HG02571 (cell line): ENCODE measurements at regions not wholly inside any gene's neighbourhood (a gene's known extent, or its start where the extent isn't known, plus 50 kb on each side); places are given as distances from the start of the nearest gene placed in this dataset.
"Not testable (repeated sequence)": the region's sequence is repeated elsewhere in the genome, so short reads cannot be mapped to it uniquely, and the experiment has no call there.

Source experiments
- ATAC-seq: cut with Tn5 transposase; IDR thresholded peaks from one replicate; pipeline ENCODE4 v1.9.1; 2021; ENCODE audit warnings: mild to moderate bottlenecking, moderate library complexity; ENCODE audit not compliant: unreplicated experiment

- no peak for ATAC-seq
Observed at GRCh38 chr13:22903301-22903700, 277.5 kb upstream of the SGCG start.

- no peak for ATAC-seq
Observed at GRCh38 chr13:22903925-22904324, 276.9 kb upstream of the SGCG start.

- ATAC-seq, result peak; percentile 73
Observed at GRCh38 chr13:22915442-22916082, 265.2 kb upstream of the SGCG start.

GRCh38 chr13:22916276-22916675, 264.5 kb upstream of the SGCG start:
- ATAC-seq, result not testable (repeated sequence)

- ATAC-seq, result no peak
Observed at GRCh38 chr13:22925881-22926747, 254.7 kb upstream of the SGCG start.

GRCh38 chr13:22926748-22927400, 253.9 kb upstream of the SGCG start:
- no peak for ATAC-seq

GRCh38 chr13:22927845-22928244, 252.9 kb upstream of the SGCG start:
- ATAC-seq, result not testable (repeated sequence)

GRCh38 chr13:22929381-22930126, 251.2 kb upstream of the SGCG start:
- ATAC-seq, result no peak

- no peak for ATAC-seq
Observed at GRCh38 chr13:22931576-22931975, 249.2 kb upstream of the SGCG start.

- not testable (repeated sequence) for ATAC-seq
Observed at GRCh38 chr13:22932632-22933412, 248.0 kb upstream of the SGCG start.

GRCh38 chr13:22933571-22934181, 247.1 kb upstream of the SGCG start:
- no peak for ATAC-seq

GRCh38 chr13:22934744-22935523, 245.8 kb upstream of the SGCG start:
- no peak for ATAC-seq

- no peak for ATAC-seq
Observed at GRCh38 chr13:22936228-22936627, 244.6 kb upstream of the SGCG start.

GRCh38 chr13:22937241-22937640, 243.5 kb upstream of the SGCG start:
- ATAC-seq, result no peak

GRCh38 chr13:22937953-22938352, 242.8 kb upstream of the SGCG start:
- no peak for ATAC-seq

- no peak for ATAC-seq
Observed at GRCh38 chr13:22938576-22938975, 242.2 kb upstream of the SGCG start.

- ATAC-seq, result no peak
Observed at GRCh38 chr13:22939157-22939556, 241.6 kb upstream of the SGCG start.

- ATAC-seq, result no peak
Observed at GRCh38 chr13:22940090-22940710, 240.6 kb upstream of the SGCG start.

- no peak for ATAC-seq
Observed at GRCh38 chr13:22940736-22941135, 240.0 kb upstream of the SGCG start.
